ENCODE measurements at regions not wholly inside any gene's neighbourhood (a gene's known extent, or its start where the extent isn't known, plus 50 kb on each side); places are given as distances from the start of the nearest gene placed in this dataset.

- TF ChIP-seq, protein P1, sequence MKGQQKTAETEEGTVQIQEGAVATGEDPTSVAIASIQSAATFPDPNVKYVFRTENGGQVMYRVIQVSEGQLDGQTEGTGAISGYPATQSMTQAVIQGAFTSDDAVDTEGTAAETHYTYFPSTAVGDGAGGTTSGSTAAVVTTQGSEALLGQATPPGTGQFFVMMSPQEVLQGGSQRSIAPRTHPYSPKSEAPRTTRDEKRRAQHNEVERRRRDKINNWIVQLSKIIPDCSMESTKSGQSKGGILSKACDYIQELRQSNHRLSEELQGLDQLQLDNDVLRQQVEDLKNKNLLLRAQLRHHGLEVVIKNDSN (IDR thresholded peaks at IDR 0.05): no peak
- TF ChIP-seq NFIC (IDR thresholded peaks at IDR 0.05): no peak
- TF ChIP-seq CEBPB (IDR thresholded peaks at IDR 0.05): no peak
- no peak for TF ChIP-seq REST (IDR thresholded peaks at IDR 0.05; ENCODE audit: low read depth)
- no peak for TF ChIP-seq RAD21 (IDR thresholded peaks at IDR 0.05; ENCODE audit: low read depth)
- TF ChIP-seq TAF1 (IDR thresholded peaks at IDR 0.05; ENCODE audit: low read depth): no peak
- no peak for TF ChIP-seq EP300 (IDR thresholded peaks at IDR 0.05; ENCODE audit: borderline replicate concordance)
- TF ChIP-seq MAX (IDR thresholded peaks at IDR 0.05): no peak
- TF ChIP-seq TCF12 (IDR thresholded peaks at IDR 0.05; ENCODE audit: low read depth): no peak
- no peak for TF ChIP-seq EGR1 (IDR thresholded peaks at IDR 0.05)
- no peak for TF ChIP-seq CREB1 (IDR thresholded peaks at IDR 0.05; ENCODE audit: low read depth)
- no peak for TF ChIP-seq YY1 (IDR thresholded peaks at IDR 0.05; ENCODE audit: low read depth)
- TF ChIP-seq FOXM1 (IDR thresholded peaks at IDR 0.05; ENCODE audit: borderline replicate concordance, low read depth): no peak
- no peak for TF ChIP-seq TEAD4 (IDR thresholded peaks at IDR 0.05)
These were observed 903.1 kb upstream of the SOX9 start for GRCh38 chr17:71217769-71218168.
